SK-N-SH (cell line): ENCODE measurements at regions not wholly inside any gene's neighbourhood (a gene's known extent, or its start where the extent isn't known, plus 50 kb on each side); places are given as distances from the start of the nearest gene placed in this dataset.

Experiments used
- EP300 ChIP-seq, 2 experiments: IDR thresholded peaks; 2 replicates each; pipeline versions ENCODE4 v1.4.0 to v1.6.1; 2012; ENCODE audit warnings: borderline replicate concordance in 1 of 2, low read depth in 1 of 2, low read length in 1 of 2
- MXI1 ChIP-seq: IDR thresholded peaks from 2 replicates; pipeline ENCODE4 v1.6.1; 2012; ENCODE audit warnings: mild to moderate bottlenecking, low read depth, low read length, improper control_type of control experiment
- SMC3 ChIP-seq: IDR thresholded peaks from 2 replicates; pipeline ENCODE4 v1.6.1; 2012; ENCODE audit warnings: low read depth, low read length, improper control_type of control experiment
- TF ChIP-seq, protein P1 (sequence below): fragments of 200-600 bp; sonication (generic); IDR thresholded peaks from 2 replicates; pipeline ENCODE4 v1.6.1; 2017; ENCODE audit warnings: antibody characterized with exemption, mild to moderate bottlenecking, moderate library complexity

DNA sequence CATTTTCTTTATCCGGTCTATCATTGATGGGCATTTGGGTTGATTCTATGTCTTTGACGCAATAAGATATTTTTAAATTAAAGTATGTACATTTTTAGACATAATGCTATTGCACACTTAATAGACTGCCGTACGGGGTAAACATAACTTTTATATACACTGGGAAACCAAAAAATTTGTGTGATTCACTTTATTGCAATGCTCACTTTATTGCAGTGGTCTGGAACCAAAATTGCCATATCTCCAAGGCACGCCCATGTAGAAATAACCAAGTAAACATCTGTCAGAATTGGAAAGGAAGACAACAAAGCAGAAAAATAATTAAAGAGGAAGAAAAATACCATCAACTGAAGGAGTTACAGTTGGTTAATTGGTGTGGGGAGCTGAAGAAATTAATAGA, 205.8 kb upstream of the CTAGE1 start:
- TF ChIP-seq, protein P1, sequence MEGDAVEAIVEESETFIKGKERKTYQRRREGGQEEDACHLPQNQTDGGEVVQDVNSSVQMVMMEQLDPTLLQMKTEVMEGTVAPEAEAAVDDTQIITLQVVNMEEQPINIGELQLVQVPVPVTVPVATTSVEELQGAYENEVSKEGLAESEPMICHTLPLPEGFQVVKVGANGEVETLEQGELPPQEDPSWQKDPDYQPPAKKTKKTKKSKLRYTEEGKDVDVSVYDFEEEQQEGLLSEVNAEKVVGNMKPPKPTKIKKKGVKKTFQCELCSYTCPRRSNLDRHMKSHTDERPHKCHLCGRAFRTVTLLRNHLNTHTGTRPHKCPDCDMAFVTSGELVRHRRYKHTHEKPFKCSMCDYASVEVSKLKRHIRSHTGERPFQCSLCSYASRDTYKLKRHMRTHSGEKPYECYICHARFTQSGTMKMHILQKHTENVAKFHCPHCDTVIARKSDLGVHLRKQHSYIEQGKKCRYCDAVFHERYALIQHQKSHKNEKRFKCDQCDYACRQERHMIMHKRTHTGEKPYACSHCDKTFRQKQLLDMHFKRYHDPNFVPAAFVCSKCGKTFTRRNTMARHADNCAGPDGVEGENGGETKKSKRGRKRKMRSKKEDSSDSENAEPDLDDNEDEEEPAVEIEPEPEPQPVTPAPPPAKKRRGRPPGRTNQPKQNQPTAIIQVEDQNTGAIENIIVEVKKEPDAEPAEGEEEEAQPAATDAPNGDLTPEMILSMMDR = no peak
- TF ChIP-seq MXI1 (no peak), EP300 (IDR thresholded peaks at IDR 0.05; ENCODE audit: borderline replicate concordance in 1 of 2, low read depth in 1 of 2, low read length in 1 of 2) (no peak), SMC3 (no peak)
